ENCODE measurements at regions not wholly inside any gene's neighbourhood (a gene's known extent, or its start where the extent isn't known, plus 50 kb on each side); places are given as distances from the start of the nearest gene placed in this dataset.

DNA sequence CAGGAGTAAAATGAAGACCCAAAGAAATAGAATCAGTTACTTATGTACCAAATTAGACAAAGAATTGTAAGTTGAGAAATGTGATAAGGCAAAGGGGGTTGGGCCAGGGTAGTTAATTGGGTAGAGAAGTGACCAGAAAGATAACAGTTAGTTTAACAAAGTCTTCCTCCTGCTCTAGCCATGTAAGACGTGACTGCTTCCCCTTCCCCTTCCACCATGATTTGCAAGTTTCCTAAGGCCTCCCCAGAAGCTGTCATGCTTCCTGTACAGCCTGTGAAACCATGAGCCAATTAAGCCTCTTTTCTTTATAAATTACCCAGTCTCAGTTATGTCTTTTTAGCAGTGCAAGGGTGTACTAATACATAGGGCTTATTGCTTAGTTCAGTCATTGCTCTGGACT is 142.0 kb upstream of the PDE4B start:
- Histone ChIP-seq H3K36me3 (ENCODE audit: control insufficient read depth, insufficient read depth, low read length) (no peaks in the 10 kb centered on the region), H2BK120ac (ENCODE audit: low read depth, low read length) (no peak overlapping the region), H3K9me3 (ENCODE audit: control insufficient read depth, insufficient read depth, low read length) (no peaks in the 10 kb centered on the region), H4K5ac (ENCODE audit: low read depth, low read length) (no peak overlapping the region), H3K4me2 (ENCODE audit: low read depth, low read length) (no peak overlapping the region), H3K27ac (ENCODE audit: insufficient read depth, low read length) (no peak overlapping the region), H3K23ac (ENCODE audit: low read depth, low read length) (no peak overlapping the region), H3K9ac (ENCODE audit: low read depth, low read length) (no peak overlapping the region), H3K14ac (replicated peaks; ENCODE audit: low read depth, low read length) (no peak overlapping the region), H3K79me1 (ENCODE audit: low read depth in 1 of 2, low read length in 2 of 2) (no peaks in the 10 kb centered on the region), H4K8ac (ENCODE audit: low read depth in 2 of 2, low read length in 2 of 2) (no peak overlapping the region), H2AK5ac (ENCODE audit: low read depth, low read length) (no peak overlapping the region), H2AK9ac (replicated peaks; ENCODE audit: low read depth, low read length, poor library complexity) (no peak overlapping the region), H4K91ac (ENCODE audit: insufficient read depth, low read depth, low read length) (no peak overlapping the region), H3K18ac (ENCODE audit: low read depth, low read length) (no peak overlapping the region), H2AFZ (replicated peaks; ENCODE audit: low read length, poor library complexity) (no peak overlapping the region), H3K56ac (ENCODE audit: extremely low read depth, insufficient read depth, low read length) (no peak overlapping the region), H3K4ac (ENCODE audit: low read depth, low read length) (no peak overlapping the region), H2BK5ac (ENCODE audit: low read depth, low read length, poor library complexity, severe bottlenecking) (no peak overlapping the region), H3K4me3 (ENCODE audit: insufficient read depth, low read depth, low read length) (no peak overlapping the region), H2BK15ac (ENCODE audit: low read depth, low read length) (no peak overlapping the region), H3K4me1 (ENCODE audit: control insufficient read depth, insufficient read depth, low read length) (no peaks in the 10 kb centered on the region), H4K20me1 (ENCODE audit: insufficient read depth, low read length) (no peaks in the 10 kb centered on the region), H2BK20ac (ENCODE audit: low read depth, low read length) (no peak overlapping the region), H3K9me1 (ENCODE audit: insufficient read depth, low read length) (no peaks in the 10 kb centered on the region), H3K27me3 (ENCODE audit: control insufficient read depth, insufficient read depth, low read length) (no peaks in the 10 kb centered on the region)
- BruUV-seq (replicated peaks): no TSS peak
- DNase-seq (no peak), ATAC-seq (ENCODE audit: low read depth) (no peak)
- dilution Hi-C loops (cut with HindIII; ENCODE audit: low sequenced_read_pairs, unreplicated experiment): no loop called here
- in situ Hi-C loops (cut with MboI; ENCODE audit: low sequenced_read_pairs): no loop called here
- intact Hi-C loops (cut with micrococcal nuclease): no loop called here
- CTCF ChIA-PET: interaction anchor here (0.7 kb wide), 1 partner anchor 381 kb away, joined by 3 read pairs; no protein-coding TSS in a partner anchor
- WGBS, 2 experiments (ENCODE audit: extremely low coverage in 2 of 2, insufficient read length in 1 of 2): no CpG with 5 or more reads among the region's 1 CpG
- TF ChIP-seq RCOR1 (IDR thresholded peaks at IDR 0.05; ENCODE audit: insufficient replicate concordance, low read length) (no peak), CTCF (conservative IDR thresholded peaks at IDR 0.05; ENCODE audit: low read depth, low read length) (no peak), POLR2A (IDR thresholded peaks at IDR 0.05; ENCODE audit: low read depth, low read length) (no peak), FOS (IDR thresholded peaks at IDR 0.05; ENCODE audit: low read depth, low read length) (no peak), SMC3 (IDR thresholded peaks at IDR 0.05; ENCODE audit: low read depth, low read length) (no peak), MAFK (IDR thresholded peaks at IDR 0.05; ENCODE audit: low read depth, low read length) (no peak), MAZ (IDR thresholded peaks at IDR 0.05; ENCODE audit: borderline replicate concordance, low read depth, low read length) (no peak), NFE2L2 (IDR thresholded peaks at IDR 0.05; ENCODE audit: low read depth, low read length) (no peak), MXI1 (IDR thresholded peaks at IDR 0.05; ENCODE audit: borderline replicate concordance, low read depth, low read length) (no peak), RFX5 (IDR thresholded peaks at IDR 0.05; ENCODE audit: low read depth, low read length) (no peak), CEBPB (IDR thresholded peaks at IDR 0.05; ENCODE audit: low read depth, low read length) (no peak)
- TF ChIP-seq, protein P1, sequence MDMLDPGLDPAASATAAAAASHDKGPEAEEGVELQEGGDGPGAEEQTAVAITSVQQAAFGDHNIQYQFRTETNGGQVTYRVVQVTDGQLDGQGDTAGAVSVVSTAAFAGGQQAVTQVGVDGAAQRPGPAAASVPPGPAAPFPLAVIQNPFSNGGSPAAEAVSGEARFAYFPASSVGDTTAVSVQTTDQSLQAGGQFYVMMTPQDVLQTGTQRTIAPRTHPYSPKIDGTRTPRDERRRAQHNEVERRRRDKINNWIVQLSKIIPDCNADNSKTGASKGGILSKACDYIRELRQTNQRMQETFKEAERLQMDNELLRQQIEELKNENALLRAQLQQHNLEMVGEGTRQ (IDR thresholded peaks at IDR 0.05; ENCODE audit: low read depth, low read length): no peak
- POLR2A ChIA-PET (ENCODE audit: unreplicated experiment): no interaction called here
